Epithelial cell of esophagus (primary cell): ENCODE measurements at regions not wholly inside any gene's neighbourhood (a gene's known extent, or its start where the extent isn't known, plus 50 kb on each side); places are given as distances from the start of the nearest gene placed in this dataset.

Experiments used
- DNase-seq: peaks from one replicate; pipeline ENCODE4 v3.0.0; 2010; ENCODE audit warnings: low read depth
- H3K4me3 ChIP-seq: 2 replicates; pipeline ENCODE4 v1.5.1; 2011; ENCODE audit warnings: mild to moderate bottlenecking, low read length, control low read depth
- CTCF ChIP-seq: IDR thresholded peaks from 2 replicates; pipeline ENCODE4 v1.5.1; 2011; ENCODE audit warnings: low read depth, mild to moderate bottlenecking, low read length, control low read depth, inconsistent platforms; ENCODE audit not compliant: insufficient read depth; ENCODE audit errors: missing control alignments

- DNase-seq: no peak
- no peak overlapping the region for H3K4me3 ChIP-seq
- TF ChIP-seq CTCF: no peak
These were observed 109.2 kb downstream of the PPP1R3A start for GRCh38 chr7:113809581-113809980.

- H3K4me3 ChIP-seq: no peak overlapping the region
- DNase-seq: no peak
These were observed 112.0 kb downstream of the PPP1R3A start for GRCh38 chr7:113806633-113807327.

GRCh38 chr7:113805976-113806375, 112.8 kb downstream of the PPP1R3A start:
- DNase-seq: no peak
- no peak for TF ChIP-seq CTCF
- no peak overlapping the region for H3K4me3 ChIP-seq

More at GRCh38 chr7:113806633-113807327, 112.0 kb downstream of the PPP1R3A start:
- TF ChIP-seq CTCF: no peak

GRCh38 chr7:113804475-113805095, 114.2 kb downstream of the PPP1R3A start:
- no peak overlapping the region for H3K4me3 ChIP-seq
- TF ChIP-seq CTCF: no peak
- DNase-seq: no peak

GRCh38 chr7:113801751-113802150, 117.1 kb downstream of the PPP1R3A start:
- no peak for DNase-seq
- TF ChIP-seq CTCF: no peak
- H3K4me3 ChIP-seq: no peak overlapping the region

- DNase-seq: no peak
- H3K4me3 ChIP-seq: no peak overlapping the region
- TF ChIP-seq CTCF: no peak
These were observed 118.0 kb downstream of the PPP1R3A start for GRCh38 chr7:113800826-113801225.

GRCh38 chr7:113799896-113800295, 118.9 kb downstream of the PPP1R3A start:
- DNase-seq: no peak
- H3K4me3 ChIP-seq: no peak overlapping the region
- no peak for TF ChIP-seq CTCF
